PC-9 (cell line): ENCODE measurements at regions not wholly inside any gene's neighbourhood (a gene's known extent, or its start where the extent isn't known, plus 50 kb on each side); places are given as distances from the start of the nearest gene placed in this dataset.

ENCODE experiments used
- CTCF ChIP-seq: fragments of 200-600 bp; sonication (generic); conservative IDR thresholded peaks from 2 replicates; pipeline ENCODE4 v1.6.1; 2017; ENCODE audit warnings: mixed run types, antibody characterized with exemption, mild to moderate bottlenecking, moderate library complexity
- EZH2 ChIP-seq: fragments of 200-600 bp; sonication (generic); IDR thresholded peaks from 2 replicates; pipeline ENCODE4 v1.8.0; 2017; ENCODE audit warnings: antibody characterized with exemption, low read depth

GRCh38 chr4:66059136-66059535 lies 388.8 kb upstream of the EPHA5 start:
- TF ChIP-seq CTCF (no peak), EZH2 (no peak)
